AG04450 (cell line): ENCODE measurements at regions not wholly inside any gene's neighbourhood (a gene's known extent, or its start where the extent isn't known, plus 50 kb on each side); places are given as distances from the start of the nearest gene placed in this dataset.
"Not testable (repeated sequence)": the region's sequence is repeated elsewhere in the genome, so short reads cannot be mapped to it uniquely, and the experiment has no call there.

ENCODE experiments used
- CTCF ChIA-PET: fragments of 300-600, 350-600 bp; formaldehyde crosslinking; extraction: SDS; loops from one replicate; lab custom pipeline; 2022; ENCODE audit warnings: antibody characterized with exemption, inconsistent platforms; lab: Charles Lee
- POLR2A ChIA-PET: fragments of 350-600 bp; formaldehyde crosslinking; extraction: SDS; loops from one replicate; lab custom pipeline; 2021; ENCODE audit warnings: antibody characterized with exemption, inconsistent platforms; lab: Yijun Ruan, JAX
- DNase-seq: peaks from one replicate; pipeline ENCODE4 v3.0.0-alpha.2; 2011; ENCODE audit warnings: low read depth, low spot score
- H3K27ac ChIP-seq: one replicate; pipeline ENCODE4 v1.5.1; 2012; ENCODE audit warnings: low read depth, low read length, control low read depth
- H3K27me3 ChIP-seq: one replicate; pipeline ENCODE4 v1.6.0; 2012; ENCODE audit warnings: low read length; ENCODE audit not compliant: control insufficient read depth, insufficient read depth
- H3K4me3 ChIP-seq: 2 replicates; pipeline ENCODE4 v1.5.1; 2011; ENCODE audit warnings: mild to moderate bottlenecking, low read depth, low read length, control low read depth
- H3K9me3 ChIP-seq: 2 replicates; pipeline ENCODE4 v1.5.1; 2012; ENCODE audit warnings: low read length; ENCODE audit not compliant: control insufficient read depth, insufficient read depth
- CTCF ChIP-seq: IDR thresholded peaks from 2 replicates; pipeline ENCODE4 v1.5.1; 2011; ENCODE audit warnings: low read depth, low read length, control low read depth, inconsistent platforms

DNA sequence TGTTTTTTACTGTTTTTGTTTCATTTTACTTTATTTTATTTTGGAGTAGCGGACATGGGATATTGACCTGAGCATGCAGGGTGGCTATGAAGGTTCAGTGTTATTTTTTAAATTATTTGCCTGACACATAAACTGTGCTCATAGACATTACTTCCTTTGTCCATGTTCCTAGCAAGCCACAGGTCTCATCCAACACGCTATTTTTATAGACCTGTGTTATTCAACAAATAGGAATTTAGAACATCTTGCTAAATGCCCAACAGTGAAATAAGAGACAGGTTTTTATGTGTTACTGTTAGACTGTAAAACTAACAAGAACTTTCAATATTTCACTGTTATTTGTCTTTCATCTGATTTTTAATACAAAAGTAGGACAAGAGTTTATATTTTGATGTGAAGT is 756.4 kb downstream of the KCNT2 start:
- Histone ChIP-seq H3K9me3 (no peaks in the 10 kb centered on the region), H3K27me3 (no peaks in the 10 kb centered on the region)

DNA sequence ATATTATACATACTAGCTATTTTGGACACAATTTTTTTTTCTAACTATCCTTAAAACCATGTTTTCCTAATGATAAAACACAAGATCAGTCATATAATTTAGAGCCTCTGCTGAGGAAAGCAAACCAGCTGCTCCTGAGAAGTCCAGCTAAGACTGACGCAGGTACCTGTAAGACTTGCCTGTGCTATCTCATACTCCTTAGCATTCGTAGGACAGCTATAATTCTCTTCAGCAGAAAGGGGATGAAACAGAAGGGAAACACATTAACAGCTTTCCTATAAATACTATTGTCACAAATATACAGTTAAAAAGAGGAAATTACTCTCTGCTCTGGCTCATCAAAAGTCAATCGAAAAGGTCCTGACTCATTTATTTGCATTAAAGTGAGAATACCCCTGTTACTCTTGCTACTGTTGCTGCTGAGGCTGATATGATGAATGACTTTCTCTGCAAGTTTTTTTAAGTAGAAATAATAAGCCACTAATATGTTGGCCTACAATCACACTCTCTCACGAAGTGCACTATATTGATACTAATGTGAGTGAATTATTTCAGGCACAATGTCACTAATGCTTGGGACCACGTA is 757.1 kb downstream of the KCNT2 start:
- no peak overlapping the region for H3K27ac ChIP-seq
- CTCF ChIA-PET = no interaction called here
- no peak overlapping the region for H3K4me3 ChIP-seq
- no peaks in the 10 kb centered on the region for H3K9me3 ChIP-seq
- TF ChIP-seq CTCF = no peak
- H3K27me3 ChIP-seq = no peaks in the 10 kb centered on the region
- DNase-seq = no peak
- POLR2A ChIA-PET = no interaction called here

More for the DNA sequence above, 756.4 kb downstream of the KCNT2 start:
- ChIA-PET POLR2A (no interaction called here), CTCF (no interaction called here)
- no peak for TF ChIP-seq CTCF
- no peak overlapping the region for H3K27ac ChIP-seq
- DNase-seq = no peak
- H3K4me3 ChIP-seq = no peak overlapping the region

- H3K9me3 ChIP-seq = no peaks in the 10 kb centered on the region
- ChIA-PET POLR2A (no interaction called here), CTCF (no interaction called here)
- DNase-seq = no peak
- H3K4me3 ChIP-seq = no peak overlapping the region
- H3K27me3 ChIP-seq = no peaks in the 10 kb centered on the region
- no peak for TF ChIP-seq CTCF
- no peak overlapping the region for H3K27ac ChIP-seq
Measured at GRCh38 chr1:195849180-195849579, 759.1 kb downstream of the KCNT2 start.

GRCh38 chr1:195847957-195848875 is 760.0 kb downstream of the KCNT2 start:
- DNase-seq, H3K4me3 ChIP-seq, POLR2A ChIA-PET, H3K9me3 ChIP-seq, H3K27me3 ChIP-seq, H3K27ac ChIP-seq, CTCF ChIA-PET: not testable (repeated sequence)

- CTCF ChIA-PET = no interaction called here
- TF ChIP-seq CTCF = no peak
- no peak for DNase-seq
Measured at GRCh38 chr1:195831789-195832188, 776.5 kb downstream of the KCNT2 start.

More at GRCh38 chr1:195831789-195832188, 776.5 kb downstream of the KCNT2 start:
- H3K27me3 ChIP-seq = no peaks in the 10 kb centered on the region
- POLR2A ChIA-PET = no interaction called here
- no peak overlapping the region for H3K4me3 ChIP-seq
- no peaks in the 10 kb centered on the region for H3K9me3 ChIP-seq
- no peak overlapping the region for H3K27ac ChIP-seq
